LNCaP clone FGC (cell line): ENCODE measurements at regions not wholly inside any gene's neighbourhood (a gene's known extent, or its start where the extent isn't known, plus 50 kb on each side); places are given as distances from the start of the nearest gene placed in this dataset.
"Not testable (repeated sequence)": the region's sequence is repeated elsewhere in the genome, so short reads cannot be mapped to it uniquely, and the experiment has no call there.

Experiments
- DNase-seq: peaks from one replicate; pipeline ENCODE4 v3.0.0-alpha.2; 2011; ENCODE audit warnings: low read depth
- H3K4me3 ChIP-seq: 2 replicates; pipeline ENCODE4 v1.5.1; 2011; ENCODE audit warnings: mild to moderate bottlenecking, low read depth, low read length, control low read depth
- CTCF ChIP-seq: IDR thresholded peaks from 2 replicates; pipeline ENCODE4 v1.5.1; 2012; ENCODE audit warnings: mild to moderate bottlenecking; ENCODE audit not compliant: control insufficient read depth, insufficient read depth; ENCODE audit errors: extremely low read depth

- TF ChIP-seq CTCF = no peak
- DNase-seq = no peak
- H3K4me3 ChIP-seq = no peak overlapping the region
Observed at GRCh38 chr4:123528501-123529277, 132.1 kb downstream of the SPRY1 start.

- H3K4me3 ChIP-seq = no peak overlapping the region
- DNase-seq = no peak
- TF ChIP-seq CTCF = no peak
Observed at GRCh38 chr4:123529278-123529568, 132.6 kb downstream of the SPRY1 start.

GRCh38 chr4:123530357-123530756, 133.8 kb downstream of the SPRY1 start:
- no peak for TF ChIP-seq CTCF
- no peak overlapping the region for H3K4me3 ChIP-seq

GRCh38 chr4:123535037-123535748, 138.6 kb downstream of the SPRY1 start:
- DNase-seq = no peak
- TF ChIP-seq CTCF = no peak
- no peak overlapping the region for H3K4me3 ChIP-seq

More at GRCh38 chr4:123530357-123530756, 133.8 kb downstream of the SPRY1 start:
- DNase-seq = no peak

GRCh38 chr4:123536225-123536624, 139.6 kb downstream of the SPRY1 start:
- DNase-seq = no peak
- no peak for TF ChIP-seq CTCF
- H3K4me3 ChIP-seq = no peak overlapping the region

GRCh38 chr4:123537906-123538402, 141.4 kb downstream of the SPRY1 start:
- DNase-seq, H3K4me3 ChIP-seq: not testable (repeated sequence)

GRCh38 chr4:123545667-123546572, 149.3 kb downstream of the SPRY1 start:
- DNase-seq = no peak
- no peak for TF ChIP-seq CTCF
- H3K4me3 ChIP-seq = no peak overlapping the region
